GM18511 (cell line): ENCODE measurements at regions not wholly inside any gene's neighbourhood (a gene's known extent, or its start where the extent isn't known, plus 50 kb on each side); places are given as distances from the start of the nearest gene placed in this dataset.
"Not testable (repeated sequence)": the region's sequence is repeated elsewhere in the genome, so short reads cannot be mapped to it uniquely, and the experiment has no call there.

ENCODE experiments used
- ATAC-seq: cut with Tn5 transposase; IDR thresholded peaks from one replicate; pipeline ENCODE4 v1.9.1; 2021; ENCODE audit warnings: mild to moderate bottlenecking, moderate library complexity; ENCODE audit not compliant: unreplicated experiment

GRCh38 chr2:54038835-54039234 lies 68.0 kb upstream of the PSME4 start:
- ATAC-seq, result no peak

- ATAC-seq, result not testable (repeated sequence)
Observed at GRCh38 chr2:54031288-54031687, 60.5 kb upstream of the PSME4 start.

- no peak for ATAC-seq
Observed at GRCh38 chr2:54030806-54031205, 60.0 kb upstream of the PSME4 start.

GRCh38 chr2:54030396-54030741 lies 59.6 kb upstream of the PSME4 start:
- no peak for ATAC-seq

- ATAC-seq, result no peak
Observed at GRCh38 chr2:54029721-54030395, 59.1 kb upstream of the PSME4 start.

- ATAC-seq, result not testable (repeated sequence)
Observed at GRCh38 chr2:54025463-54026075, 54.8 kb upstream of the PSME4 start.

GRCh38 chr2:54024576-54024975 lies 53.8 kb upstream of the PSME4 start:
- ATAC-seq, result no peak

- no peak for ATAC-seq
Observed at GRCh38 chr2:54021702-54022101, 50.9 kb upstream of the PSME4 start.

- ATAC-seq, result no peak
Observed at GRCh38 chr2:54020793-54021414, 50.1 kb upstream of the PSME4 start.
